A549 (cell line): ENCODE measurements at regions not wholly inside any gene's neighbourhood (a gene's known extent, or its start where the extent isn't known, plus 50 kb on each side); places are given as distances from the start of the nearest gene placed in this dataset.

Source experiments
- CTCF ChIP-seq: fragments of >200 bp; sonication (Bioruptor Twin); formaldehyde crosslinking; IDR thresholded peaks from 3 replicates; pipeline ENCODE4 v1.5.1; 2016
- MAFK ChIP-seq: fragments of 450-650 bp; IDR thresholded peaks from 2 replicates; pipeline ENCODE4 v1.6.1; 2014; ENCODE audit not compliant: partially characterized antibody
- POLR2A ChIP-seq: IDR thresholded peaks from 2 replicates; pipeline ENCODE4 v1.6.1; 2012; ENCODE audit warnings: mild to moderate bottlenecking, low read length
- POLR2AphosphoS2 ChIP-seq: conservative IDR thresholded peaks from 2 replicates; pipeline ENCODE4 v1.6.1; 2012; ENCODE audit warnings: low read length, improper control_type of control experiment, inconsistent platforms
- RCOR1 ChIP-seq: fragments of 150-350 bp; IDR thresholded peaks from 2 replicates; pipeline ENCODE4 v1.6.1; 2014; ENCODE audit warnings: antibody characterized with exemption, low read length, low read depth

GRCh38 chr22:49322231-49322630 lies 505.4 kb downstream of the BRD1 start:
- TF ChIP-seq MAFK (no peak), CTCF (no peak), POLR2A (no peak), RCOR1 (no peak), POLR2AphosphoS2 (no peak)
